C4-2B (cell line): ENCODE measurements at regions not wholly inside any gene's neighbourhood (a gene's known extent, or its start where the extent isn't known, plus 50 kb on each side); places are given as distances from the start of the nearest gene placed in this dataset.

Source experiments
- H3K27ac ChIP-seq: fragments of 450-650 bp; 2 replicates; pipeline ENCODE4 v1.5.1; 2017
- ZFX ChIP-seq: fragments of 450-650 bp; IDR thresholded peaks from 2 replicates; pipeline ENCODE4 v1.6.1; 2017
- TF ChIP-seq, protein P1 (sequence below): fragments of 450-650 bp; conservative IDR thresholded peaks from 2 replicates; pipeline ENCODE4 v1.5.1; 2017; ENCODE audit warnings: mild to moderate bottlenecking

DNA sequence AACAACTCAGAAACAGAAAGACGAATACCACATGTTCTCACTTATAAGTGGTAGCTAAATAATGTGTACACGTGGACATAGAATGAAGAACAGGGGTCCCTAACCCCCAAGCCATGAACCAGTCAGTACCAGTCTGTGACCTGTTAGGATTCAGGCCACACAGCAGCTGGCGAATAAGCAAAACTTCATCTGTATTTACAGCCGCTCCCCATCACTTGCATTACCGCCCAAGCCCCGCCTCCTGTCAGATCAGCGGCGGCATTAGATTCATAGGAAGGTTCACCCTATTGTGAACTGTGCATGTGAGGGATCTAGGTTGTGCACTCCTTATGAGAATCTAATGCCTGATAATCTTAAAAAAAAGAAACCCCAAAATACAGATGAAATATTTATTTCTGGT lies 1128.7 kb downstream of the NLGN4X start:
- no peak for TF ChIP-seq ZFX
- TF ChIP-seq, protein P1, sequence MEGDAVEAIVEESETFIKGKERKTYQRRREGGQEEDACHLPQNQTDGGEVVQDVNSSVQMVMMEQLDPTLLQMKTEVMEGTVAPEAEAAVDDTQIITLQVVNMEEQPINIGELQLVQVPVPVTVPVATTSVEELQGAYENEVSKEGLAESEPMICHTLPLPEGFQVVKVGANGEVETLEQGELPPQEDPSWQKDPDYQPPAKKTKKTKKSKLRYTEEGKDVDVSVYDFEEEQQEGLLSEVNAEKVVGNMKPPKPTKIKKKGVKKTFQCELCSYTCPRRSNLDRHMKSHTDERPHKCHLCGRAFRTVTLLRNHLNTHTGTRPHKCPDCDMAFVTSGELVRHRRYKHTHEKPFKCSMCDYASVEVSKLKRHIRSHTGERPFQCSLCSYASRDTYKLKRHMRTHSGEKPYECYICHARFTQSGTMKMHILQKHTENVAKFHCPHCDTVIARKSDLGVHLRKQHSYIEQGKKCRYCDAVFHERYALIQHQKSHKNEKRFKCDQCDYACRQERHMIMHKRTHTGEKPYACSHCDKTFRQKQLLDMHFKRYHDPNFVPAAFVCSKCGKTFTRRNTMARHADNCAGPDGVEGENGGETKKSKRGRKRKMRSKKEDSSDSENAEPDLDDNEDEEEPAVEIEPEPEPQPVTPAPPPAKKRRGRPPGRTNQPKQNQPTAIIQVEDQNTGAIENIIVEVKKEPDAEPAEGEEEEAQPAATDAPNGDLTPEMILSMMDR = no peak
- no peak overlapping the region for H3K27ac ChIP-seq

DNA sequence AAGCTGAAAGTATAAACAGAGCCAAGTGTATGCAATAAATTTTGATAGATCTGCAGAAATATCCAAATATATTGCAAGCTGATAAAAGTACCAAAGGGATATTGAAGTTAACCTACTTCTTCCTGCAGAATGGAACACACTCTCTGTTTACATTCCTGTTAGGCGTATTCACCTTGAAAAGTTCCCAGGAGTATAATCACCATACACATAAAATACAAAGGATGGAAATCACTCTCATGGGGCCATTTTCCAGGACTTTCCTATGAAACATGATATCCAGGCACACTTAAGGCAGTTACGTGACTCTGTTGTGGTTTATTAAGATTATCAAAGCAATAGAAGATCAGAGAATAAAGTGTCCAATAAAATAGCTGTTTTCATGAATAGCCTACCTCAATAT lies 1142.3 kb downstream of the NLGN4X start:
- H3K27ac ChIP-seq = no peak overlapping the region
- TF ChIP-seq, protein P1 = no peak
- no peak for TF ChIP-seq ZFX

DNA sequence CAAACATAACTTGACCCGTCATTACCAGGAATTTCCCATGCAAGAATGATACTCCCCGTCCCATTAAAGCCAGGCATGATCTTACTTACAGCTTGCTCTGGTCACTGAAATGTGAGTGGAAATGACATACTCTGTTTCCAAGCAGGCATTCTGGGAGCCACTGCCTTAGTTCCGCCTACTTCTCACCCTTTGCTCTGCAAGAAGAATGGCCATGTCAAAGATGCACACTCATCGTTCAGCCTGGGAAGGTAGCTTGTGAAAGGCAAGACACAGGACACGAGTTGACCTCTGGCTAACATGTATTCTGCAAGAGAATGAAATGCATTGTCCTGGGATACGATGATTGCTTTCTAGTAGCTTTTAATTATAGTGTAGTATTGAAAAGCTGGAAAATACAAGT lies 1144.4 kb downstream of the NLGN4X start:
- TF ChIP-seq ZFX = no peak
- TF ChIP-seq, protein P1 = no peak
- no peak overlapping the region for H3K27ac ChIP-seq

DNA sequence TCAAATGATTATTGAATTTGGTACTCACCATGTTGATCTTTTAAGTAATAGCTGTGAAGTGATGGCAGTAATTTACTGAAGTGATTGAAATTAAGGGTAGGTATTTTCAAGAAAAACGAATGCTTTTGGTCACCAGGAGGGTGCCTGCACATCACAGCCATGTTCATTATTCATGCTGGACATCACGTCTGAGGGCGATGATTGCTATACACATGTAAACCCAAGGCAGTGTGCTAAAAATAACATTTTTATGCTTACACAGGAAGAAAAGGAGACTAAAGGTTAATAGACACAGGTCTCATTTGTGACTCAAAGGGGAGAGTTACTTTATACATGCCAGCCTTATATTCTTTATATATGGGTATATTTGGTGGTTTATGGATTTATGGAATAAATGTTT lies 1146.0 kb downstream of the NLGN4X start:
- TF ChIP-seq, protein P1 = no peak
- TF ChIP-seq ZFX = no peak
- no peak overlapping the region for H3K27ac ChIP-seq

DNA sequence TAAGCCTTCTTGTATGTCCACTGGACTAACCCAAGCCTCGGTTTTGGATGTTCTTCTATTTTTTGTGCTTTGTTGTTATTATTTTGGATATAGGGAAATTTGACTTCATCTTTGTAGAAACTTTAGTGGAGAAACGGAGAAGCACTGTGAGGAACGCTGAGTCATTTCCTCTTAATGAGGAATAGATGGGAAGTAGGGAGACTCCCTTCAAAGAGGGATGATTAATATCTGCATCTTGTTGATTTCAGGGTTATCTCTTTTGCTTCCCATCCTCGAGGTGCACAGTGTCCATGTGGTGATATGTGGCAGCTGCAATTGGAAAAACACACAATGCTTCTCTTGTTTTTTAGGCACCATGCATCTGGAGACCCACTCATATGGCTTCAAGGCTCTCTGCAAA lies 1147.9 kb downstream of the NLGN4X start:
- H3K27ac ChIP-seq = no peak overlapping the region
- TF ChIP-seq ZFX = no peak
- TF ChIP-seq, protein P1 = no peak

DNA sequence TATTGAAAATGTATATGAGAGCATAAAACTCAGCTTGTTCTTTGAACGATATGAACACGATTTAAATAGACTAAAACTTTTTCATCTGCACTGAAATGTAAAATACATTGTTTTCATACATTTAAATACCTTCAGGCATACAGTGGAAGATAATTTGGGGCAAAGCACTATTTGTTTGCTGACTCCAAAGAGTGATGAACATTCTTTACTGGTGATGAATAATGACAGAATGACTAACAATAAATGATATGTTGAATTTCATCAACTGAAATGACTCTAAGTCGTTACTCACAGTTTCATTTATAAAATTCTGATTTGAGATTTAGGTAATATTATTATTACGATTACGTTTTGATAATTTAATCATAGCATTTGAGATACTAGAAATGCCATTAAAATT lies 1160.1 kb downstream of the NLGN4X start:
- H3K27ac ChIP-seq = no peak overlapping the region

DNA sequence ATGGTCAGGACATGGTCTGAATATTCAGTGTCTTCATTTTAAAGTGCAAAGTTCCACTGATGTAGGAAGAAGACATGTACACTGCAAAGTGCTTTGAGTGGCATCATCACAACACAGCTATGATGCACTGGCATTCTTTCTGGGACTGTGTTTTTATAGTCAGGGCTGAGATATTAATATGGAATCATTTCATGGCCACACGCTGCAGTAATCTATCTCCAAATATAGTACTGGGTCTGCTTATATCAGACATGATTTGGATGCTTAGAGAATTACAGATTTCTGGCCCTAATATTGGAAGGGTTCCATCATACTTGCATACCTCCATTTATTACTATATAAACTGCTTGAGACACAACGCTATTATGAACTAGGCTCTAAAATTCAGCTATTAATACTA lies 1170.9 kb downstream of the NLGN4X start:
- no peak overlapping the region for H3K27ac ChIP-seq
- TF ChIP-seq ZFX = no peak

More for the DNA sequence above, 1160.1 kb downstream of the NLGN4X start:
- TF ChIP-seq ZFX = no peak
- TF ChIP-seq, protein P1 = no peak

DNA sequence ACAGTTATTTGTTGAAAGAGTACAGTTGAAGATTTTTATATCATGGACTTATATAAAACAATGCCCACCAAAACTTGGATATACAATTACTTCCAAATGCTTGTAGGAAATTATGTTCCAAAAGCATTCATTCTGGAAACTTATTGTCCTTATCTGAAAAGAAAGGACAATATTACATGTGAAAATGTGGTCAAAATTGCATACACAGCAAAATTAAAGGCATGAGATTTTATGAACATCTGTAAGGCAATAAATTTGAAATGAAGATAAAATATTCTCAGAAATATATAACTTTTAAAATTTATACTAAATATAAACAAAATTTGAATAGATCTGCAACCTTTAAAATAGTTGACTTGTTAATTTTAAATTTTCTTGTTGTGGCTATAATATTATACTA lies 1173.8 kb downstream of the NLGN4X start:
- H3K27ac ChIP-seq = no peak overlapping the region
- no peak for TF ChIP-seq ZFX
- TF ChIP-seq, protein P1 = no peak
